Loucy (cell line): ENCODE measurements at regions not wholly inside any gene's neighbourhood (a gene's known extent, or its start where the extent isn't known, plus 50 kb on each side); places are given as distances from the start of the nearest gene placed in this dataset.

Source experiments
- EZH2phosphoT487 ChIP-seq: fragments of 200-600 bp; IDR thresholded peaks from 2 replicates; pipeline ENCODE4 v1.6.1; 2018; ENCODE audit warnings: antibody characterized with exemption, mild to moderate bottlenecking, moderate library complexity, borderline replicate concordance
- TF ChIP-seq, protein P1 (sequence below): fragments of 200-600 bp; sonication (generic); conservative IDR thresholded peaks from 2 replicates; pipeline ENCODE4 v1.5.1; 2014; ENCODE audit warnings: mild to moderate bottlenecking, antibody characterized with exemption, low read length

DNA sequence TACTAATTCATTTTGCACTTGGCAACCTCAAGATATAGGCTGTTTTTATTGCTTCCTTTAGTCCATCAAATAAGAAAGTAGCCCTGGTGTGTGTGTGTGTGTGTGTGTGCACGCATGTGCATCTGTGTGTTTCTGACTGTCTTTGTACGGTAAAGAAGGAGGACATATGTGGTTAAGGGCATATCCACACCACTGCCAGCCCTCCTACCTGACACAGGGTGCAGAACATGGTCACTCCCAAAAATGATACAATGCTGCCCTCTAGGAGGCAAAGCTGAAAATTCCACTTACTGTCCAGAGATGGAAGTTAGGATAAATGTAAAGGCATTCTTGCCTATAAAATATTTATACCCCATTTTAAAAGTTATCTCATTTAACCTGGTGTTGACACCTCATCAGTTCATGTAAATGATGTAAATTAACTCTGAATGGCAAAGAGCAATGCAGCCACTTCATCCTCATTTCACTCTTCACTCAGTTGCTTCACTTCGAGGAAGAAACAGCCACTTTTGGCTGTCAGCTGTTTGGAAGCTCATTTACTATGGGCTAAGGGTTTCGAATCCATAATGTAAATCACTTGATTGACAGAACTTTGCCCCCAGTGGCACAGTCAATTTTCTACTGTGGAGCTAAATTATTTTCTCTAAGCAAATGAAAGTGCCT, 83.1 kb upstream of the MTNR1B start:
- TF ChIP-seq, protein P1, sequence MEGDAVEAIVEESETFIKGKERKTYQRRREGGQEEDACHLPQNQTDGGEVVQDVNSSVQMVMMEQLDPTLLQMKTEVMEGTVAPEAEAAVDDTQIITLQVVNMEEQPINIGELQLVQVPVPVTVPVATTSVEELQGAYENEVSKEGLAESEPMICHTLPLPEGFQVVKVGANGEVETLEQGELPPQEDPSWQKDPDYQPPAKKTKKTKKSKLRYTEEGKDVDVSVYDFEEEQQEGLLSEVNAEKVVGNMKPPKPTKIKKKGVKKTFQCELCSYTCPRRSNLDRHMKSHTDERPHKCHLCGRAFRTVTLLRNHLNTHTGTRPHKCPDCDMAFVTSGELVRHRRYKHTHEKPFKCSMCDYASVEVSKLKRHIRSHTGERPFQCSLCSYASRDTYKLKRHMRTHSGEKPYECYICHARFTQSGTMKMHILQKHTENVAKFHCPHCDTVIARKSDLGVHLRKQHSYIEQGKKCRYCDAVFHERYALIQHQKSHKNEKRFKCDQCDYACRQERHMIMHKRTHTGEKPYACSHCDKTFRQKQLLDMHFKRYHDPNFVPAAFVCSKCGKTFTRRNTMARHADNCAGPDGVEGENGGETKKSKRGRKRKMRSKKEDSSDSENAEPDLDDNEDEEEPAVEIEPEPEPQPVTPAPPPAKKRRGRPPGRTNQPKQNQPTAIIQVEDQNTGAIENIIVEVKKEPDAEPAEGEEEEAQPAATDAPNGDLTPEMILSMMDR: peak; percentile 81
- no peak for TF ChIP-seq EZH2phosphoT487
